NCI-H460 (cell line): ENCODE measurements at regions not wholly inside any gene's neighbourhood (a gene's known extent, or its start where the extent isn't known, plus 50 kb on each side); places are given as distances from the start of the nearest gene placed in this dataset.

Source experiments
- DNase-seq: peaks from one replicate; pipeline ENCODE4 v3.0.0-alpha.2; 2016; ENCODE audit warnings: low read depth; ENCODE audit errors: extremely low read depth

- DNase-seq: no peak
Measured at GRCh38 chr17:62913991-62914570, 52.0 kb upstream of the TANC2 start.

DNA sequence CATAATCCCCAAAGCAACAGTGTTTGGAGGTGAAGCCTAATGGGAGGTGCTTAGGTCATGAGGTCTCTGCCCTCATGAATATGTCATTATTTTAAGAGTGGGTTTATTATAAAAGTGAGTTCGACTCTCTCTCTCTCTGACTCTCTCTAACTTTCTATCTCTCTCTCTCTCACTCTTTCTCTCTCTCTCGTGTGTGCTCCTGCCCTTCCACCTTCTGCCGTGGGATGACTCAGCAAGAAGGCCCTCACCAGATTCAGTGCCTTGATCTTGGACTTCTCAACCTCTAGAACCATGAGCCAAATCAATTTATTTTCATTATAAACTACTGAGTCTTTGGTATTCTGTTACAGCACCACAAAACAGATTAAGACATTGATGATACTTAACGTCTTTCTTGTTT is 53.7 kb upstream of the TANC2 start:
- no peak for DNase-seq

DNA sequence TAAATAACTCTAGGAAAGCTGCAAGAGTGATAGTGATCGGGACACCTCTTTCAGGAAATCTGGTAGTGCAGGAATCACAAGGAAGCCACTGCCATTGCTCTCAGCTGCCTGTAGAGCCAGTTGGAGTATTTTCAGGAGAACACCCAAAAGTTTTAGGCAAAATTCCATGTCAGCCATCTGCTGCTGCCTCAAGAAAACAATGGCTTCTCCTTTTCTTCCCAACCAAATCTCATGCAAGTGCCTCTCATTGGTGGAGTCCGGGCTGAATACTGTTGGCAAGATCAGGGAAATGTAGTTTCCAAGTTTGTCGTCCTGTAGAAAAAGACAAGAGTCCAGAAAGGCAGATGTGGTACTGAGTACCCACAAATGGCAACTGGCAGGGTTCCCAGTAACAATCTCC is 54.9 kb upstream of the TANC2 start:
- no peak for DNase-seq

DNA sequence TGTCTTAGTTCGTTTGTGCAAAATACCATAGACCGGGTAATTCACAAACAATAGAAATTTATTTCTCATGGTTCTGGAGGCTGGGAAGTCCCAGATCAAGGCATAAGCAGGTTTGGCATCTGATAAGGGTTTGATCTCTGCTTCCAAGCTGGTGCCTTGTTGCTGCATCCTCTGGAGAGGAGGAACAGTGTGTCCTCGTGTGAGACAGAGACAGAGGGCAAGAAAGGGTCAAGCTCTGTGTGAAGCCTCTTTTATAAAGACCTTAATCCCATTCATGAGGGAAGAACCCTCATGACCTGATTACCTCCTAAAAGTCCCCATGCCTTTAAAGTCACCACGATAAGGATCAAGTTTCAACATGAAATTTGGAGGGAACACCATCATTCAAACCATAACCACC is 55.8 kb upstream of the TANC2 start:
- DNase-seq: no peak

DNA sequence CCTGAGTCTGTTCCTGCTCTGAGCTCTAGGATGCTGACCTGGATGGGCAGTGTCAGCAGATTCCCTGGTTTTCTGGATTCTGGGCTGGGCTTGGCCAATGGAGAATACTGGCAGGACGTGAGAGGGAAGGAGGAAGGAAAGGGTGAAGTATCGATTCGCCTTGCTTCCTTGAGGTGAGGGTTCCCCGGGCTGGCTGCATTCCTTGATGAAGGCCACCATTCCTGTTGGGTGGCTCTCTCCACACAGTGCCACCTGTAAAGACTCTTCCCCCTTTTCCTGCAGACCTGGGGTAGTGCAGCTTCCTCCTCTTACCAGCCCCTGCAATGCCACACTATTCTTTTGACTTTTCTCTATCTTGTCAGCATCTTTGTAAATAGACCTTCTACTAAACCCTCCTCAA is 58.1 kb upstream of the TANC2 start:
- DNase-seq: no peak

- DNase-seq: no peak
Measured at GRCh38 chr17:62906881-62907280, 59.2 kb upstream of the TANC2 start.

DNA sequence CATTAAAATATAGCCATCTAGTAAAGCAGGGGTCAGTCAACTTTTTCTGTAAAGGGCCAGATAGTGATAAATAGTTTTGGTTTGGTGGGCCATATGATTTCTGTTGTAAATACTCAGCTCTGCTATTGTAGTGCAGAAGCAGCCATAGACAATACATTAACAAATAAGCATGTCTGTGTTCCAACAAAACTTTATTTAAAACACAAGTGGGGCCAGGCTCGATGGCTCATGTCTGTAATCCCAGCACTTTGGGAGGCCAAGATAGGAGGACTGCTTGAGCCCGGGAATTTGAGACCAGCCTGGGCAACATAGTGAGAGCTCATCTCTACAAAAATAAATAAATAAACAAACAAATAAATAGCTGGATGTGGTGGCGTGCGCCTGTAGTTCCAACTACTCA is 60.8 kb upstream of the TANC2 start:
- no peak for DNase-seq

- DNase-seq: no peak
Measured at GRCh38 chr17:62902531-62903220, 63.4 kb upstream of the TANC2 start.

GRCh38 chr17:62901544-62901943 is 64.5 kb upstream of the TANC2 start:
- DNase-seq: no peak

DNA sequence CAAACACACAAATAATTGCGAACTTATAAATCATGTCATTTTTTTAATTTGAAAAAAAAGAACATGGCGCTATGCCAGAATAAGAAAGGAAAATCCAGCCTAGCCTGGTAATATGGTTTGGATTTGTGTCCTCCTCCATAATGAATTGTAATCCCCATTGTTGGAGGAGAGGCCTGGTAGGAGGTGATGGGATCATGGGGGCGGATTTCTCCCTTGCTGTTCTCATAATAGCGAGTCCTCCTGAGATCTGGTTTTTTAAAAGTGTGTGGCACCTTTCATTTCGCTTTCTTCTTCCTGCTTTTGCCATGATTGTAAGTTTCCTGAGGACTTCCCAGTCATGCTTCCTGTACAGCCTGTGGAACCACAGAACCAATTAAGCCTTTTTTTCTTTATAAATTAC is 65.9 kb upstream of the TANC2 start:
- no peak for DNase-seq

- DNase-seq: no peak
Measured at GRCh38 chr17:62899361-62899760, 66.7 kb upstream of the TANC2 start.

GRCh38 chr17:62898239-62898864 is 67.7 kb upstream of the TANC2 start:
- DNase-seq: no peak

DNA sequence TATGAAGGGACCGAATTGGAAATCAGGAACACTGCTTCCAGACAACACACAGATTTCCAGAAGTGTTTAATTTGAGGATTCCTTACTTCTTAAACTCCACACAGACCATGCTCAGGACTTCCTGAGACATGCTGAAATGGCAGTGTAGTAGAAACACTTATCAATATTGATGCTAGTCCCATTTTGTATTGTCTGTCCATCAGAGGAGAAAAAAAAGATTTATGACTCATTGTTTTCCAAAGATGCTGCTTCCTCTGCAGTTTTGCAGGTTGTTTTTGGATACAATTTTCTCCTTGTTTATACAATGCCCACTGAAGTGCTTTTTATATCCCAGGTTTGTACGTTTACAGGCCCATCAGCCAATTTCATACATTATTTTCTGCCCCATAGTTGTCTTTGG is 68.3 kb upstream of the TANC2 start:
- no peak for DNase-seq

DNA sequence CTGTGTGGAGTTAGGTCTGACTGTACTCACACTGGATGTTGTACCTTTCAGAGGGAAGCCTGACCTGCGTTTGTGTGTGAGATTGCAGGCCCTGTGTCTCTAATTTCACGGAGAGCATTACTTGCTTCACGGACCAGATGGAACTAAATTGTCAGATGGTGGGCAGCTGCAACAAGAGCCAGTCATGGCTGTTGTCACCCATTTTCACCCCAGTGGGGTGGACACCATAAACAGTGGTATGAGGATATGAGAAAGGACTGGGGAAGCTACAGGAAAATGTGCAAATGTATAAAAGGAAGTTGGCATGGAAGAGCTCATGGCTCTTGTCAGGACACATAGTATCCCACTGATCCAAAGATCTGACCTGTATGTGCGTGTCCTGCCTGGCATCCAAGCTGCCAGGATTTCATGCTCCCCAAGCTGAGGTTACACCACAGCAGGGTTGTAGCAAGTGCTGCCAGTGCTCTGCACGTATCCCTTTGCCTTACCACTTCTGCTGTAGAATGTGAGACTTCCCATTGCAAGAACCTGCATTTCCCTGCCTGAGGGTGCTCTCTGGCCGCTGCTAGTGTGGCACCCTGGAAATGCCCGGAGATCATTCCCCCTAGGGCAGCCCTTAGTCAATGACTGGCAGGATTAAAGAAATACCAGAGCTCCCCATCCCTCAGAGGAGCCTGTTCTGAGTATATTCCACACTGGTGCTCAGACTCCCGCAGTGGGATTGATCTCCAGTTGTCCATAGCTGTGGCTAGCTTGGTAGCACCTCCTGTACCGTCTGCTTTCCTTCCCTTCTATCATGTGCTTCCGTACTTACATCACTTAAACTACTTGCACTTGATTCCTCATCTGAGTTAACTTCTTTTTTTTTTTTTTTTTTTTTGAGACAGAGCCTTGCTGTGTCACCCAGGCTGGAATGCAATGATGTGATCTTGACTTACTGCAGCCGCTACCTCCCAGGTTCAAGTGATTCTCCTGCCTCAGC is 70.4 kb upstream of the TANC2 start:
- no peak for DNase-seq

DNA sequence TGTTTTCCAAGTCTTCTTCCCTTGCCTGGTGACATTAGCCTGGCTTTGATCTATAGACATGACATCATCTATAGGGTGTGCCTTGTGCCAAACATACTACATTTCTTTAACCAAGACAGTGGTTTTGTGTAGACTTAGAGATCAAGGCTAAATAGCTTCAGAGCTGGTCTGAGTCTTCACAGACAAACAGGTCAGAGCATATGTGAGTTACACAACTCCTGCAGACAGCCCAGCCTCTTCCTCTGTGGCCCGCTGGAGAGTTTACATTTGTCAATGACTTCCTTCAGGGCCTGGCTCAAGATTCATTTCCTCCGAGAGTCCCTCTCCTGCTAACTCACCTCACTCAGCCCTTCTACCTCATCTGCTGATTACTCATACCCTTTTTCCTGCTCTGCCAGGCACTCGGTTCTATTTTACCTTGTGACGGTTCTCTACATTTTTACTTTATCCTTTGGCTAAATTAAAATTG is 73.1 kb upstream of the TANC2 start:
- peak; percentile 17 for DNase-seq

GRCh38 chr17:62892061-62892675 is 73.9 kb upstream of the TANC2 start:
- no peak for DNase-seq

GRCh38 chr17:62891659-62892058 is 74.4 kb upstream of the TANC2 start:
- no peak for DNase-seq

DNA sequence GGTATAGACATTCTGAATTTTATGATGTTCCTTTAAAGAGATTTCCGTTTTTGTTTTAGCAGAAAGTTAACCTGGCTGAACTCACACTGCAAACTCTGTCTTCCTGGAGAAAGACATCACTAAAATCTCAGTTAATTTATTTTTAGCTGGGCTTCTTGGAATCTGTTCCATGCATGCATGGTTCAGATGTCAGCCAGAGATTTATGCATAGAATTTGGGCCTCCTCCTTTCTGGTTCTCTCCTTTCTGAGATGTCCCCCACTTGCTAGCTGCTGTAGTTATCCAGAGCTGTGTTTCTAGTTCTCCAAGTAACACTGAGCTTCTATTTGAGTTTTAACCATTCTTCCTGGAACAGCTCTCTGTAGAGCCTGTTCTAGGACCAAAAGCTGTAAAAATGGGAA is 77.3 kb upstream of the TANC2 start:
- DNase-seq: no peak

DNA sequence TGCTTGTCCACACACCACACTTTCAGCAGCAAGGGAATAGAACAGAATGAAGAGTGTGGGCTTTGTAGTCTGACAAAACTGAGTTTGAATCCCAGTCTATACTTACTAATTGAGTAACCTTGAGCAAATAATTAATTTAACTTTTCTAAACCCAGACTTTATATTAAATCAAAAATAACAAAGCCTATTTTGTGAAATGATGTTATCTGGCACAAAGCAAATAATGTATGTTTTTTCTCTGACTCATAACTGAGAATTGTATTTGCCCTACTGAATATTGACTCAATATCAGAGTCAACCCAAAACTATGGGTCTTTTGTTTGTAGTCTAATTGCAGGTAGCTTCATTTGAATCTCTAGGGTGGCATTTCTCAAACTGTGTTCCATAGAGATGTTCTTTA is 77.9 kb upstream of the TANC2 start:
- no peak for DNase-seq

DNA sequence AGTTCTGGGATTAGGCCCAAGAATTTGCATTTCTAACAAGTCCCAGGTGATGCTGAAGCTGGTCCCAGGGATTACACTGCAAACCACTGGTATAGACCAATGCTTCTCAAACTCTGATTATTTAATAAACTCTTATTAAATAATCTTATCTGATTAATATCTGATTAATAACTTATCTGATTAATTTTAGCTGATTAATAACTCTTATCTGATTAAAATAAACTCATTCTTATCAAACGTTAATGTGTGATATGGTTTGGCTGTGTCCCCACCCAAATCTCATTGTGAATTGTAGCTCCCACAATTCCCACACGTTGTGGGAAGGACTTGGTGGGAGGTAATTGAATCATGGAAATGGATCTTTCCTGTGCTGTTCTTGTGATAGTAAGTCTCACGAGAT is 78.6 kb upstream of the TANC2 start:
- no peak for DNase-seq

DNA sequence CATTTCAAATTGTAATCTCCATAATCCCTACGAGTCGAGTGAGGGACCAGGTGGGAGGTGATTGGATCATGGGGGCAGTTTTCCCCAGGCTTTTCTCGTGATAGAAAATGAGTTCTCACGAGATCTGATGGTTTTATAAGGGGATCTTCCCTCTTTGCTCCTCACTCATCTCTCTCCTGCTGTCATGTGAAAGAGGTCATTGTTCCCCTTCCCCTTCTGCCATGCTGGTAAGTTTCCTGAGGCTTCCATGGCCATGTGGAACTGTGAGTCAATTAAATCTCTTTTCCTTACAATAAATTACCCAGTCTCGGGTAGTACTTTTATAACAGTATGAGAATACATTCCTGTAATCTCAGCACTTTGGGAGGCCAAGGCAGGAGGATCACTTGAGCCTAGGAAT is 76.7 kb upstream of the MARCHF10 start:
- DNase-seq: no peak
